ENCODE measurements at regions not wholly inside any gene's neighbourhood (a gene's known extent, or its start where the extent isn't known, plus 50 kb on each side); places are given as distances from the start of the nearest gene placed in this dataset.

- WGBS (ENCODE audit: insufficient coverage), result 89% methylated on average over 4 of the region's 6 CpGs
- H3K27me3 ChIP-seq (ENCODE audit: control insufficient read depth, insufficient read depth, low read length), result no peaks in the 10 kb centered on the region
- no peak overlapping the region for H3K27ac ChIP-seq (ENCODE audit: low read length)
- H3K36me3 ChIP-seq (ENCODE audit: control insufficient read depth, insufficient read depth, low read length), result no peaks in the 10 kb centered on the region
- H3K4me1 ChIP-seq (ENCODE audit: control insufficient read depth, insufficient read depth, low read length), result no peaks in the 10 kb centered on the region
- DNase-seq, result no peak
- no peaks in the 10 kb centered on the region for H3K9me3 ChIP-seq (replicated peaks; ENCODE audit: control insufficient read depth, low read depth, low read length)
- H3K4me3 ChIP-seq (ENCODE audit: low read length), result no peak overlapping the region
Measured at GRCh38 chr7:7114575-7115291, 67.6 kb upstream of the C1GALT1 start.

DNA sequence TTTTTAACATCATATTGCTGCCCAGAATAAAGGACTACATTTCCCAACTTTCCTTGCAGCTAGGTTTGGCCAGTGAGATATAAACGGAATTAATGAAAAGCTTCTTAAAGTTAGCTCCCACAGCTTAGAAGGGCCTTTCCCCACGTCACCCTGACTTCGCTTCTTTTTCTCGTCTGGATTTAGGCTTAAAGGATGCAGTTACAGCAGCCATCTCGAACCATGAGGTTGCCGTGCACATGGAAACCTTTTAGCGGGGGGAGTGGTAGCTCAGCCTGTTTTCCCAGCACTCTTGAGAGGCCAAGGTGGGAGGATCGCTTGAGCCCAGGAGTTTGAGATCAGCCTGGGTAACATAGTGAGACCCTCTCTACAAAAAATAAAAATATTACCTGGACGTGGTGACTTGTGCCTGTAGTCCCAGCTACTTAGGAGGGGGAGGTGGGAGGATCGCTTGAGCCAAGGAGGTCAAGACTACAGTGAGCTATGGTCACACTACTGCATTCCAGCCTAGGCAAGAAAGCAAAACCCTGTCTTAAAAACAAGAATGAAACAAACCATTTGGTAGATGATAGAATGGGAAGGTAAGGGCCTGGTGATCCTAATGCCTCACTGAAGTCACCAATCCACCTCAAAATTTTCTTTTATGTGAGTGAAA, 64.3 kb upstream of the C1GALT1 start:
- Histone ChIP-seq H3K27ac (ENCODE audit: low read length) (no peak overlapping the region), H3K4me1 (ENCODE audit: control insufficient read depth, insufficient read depth, low read length) (no peaks in the 10 kb centered on the region), H3K9me3 (replicated peaks; ENCODE audit: control insufficient read depth, low read depth, low read length) (no peaks in the 10 kb centered on the region), H3K36me3 (ENCODE audit: control insufficient read depth, insufficient read depth, low read length) (no peaks in the 10 kb centered on the region), H3K27me3 (ENCODE audit: control insufficient read depth, insufficient read depth, low read length) (no peaks in the 10 kb centered on the region), H3K4me3 (ENCODE audit: low read length) (no peak overlapping the region)
- no peak for DNase-seq
- 73% methylated on average over 4 of the region's 10 CpGs for WGBS (ENCODE audit: insufficient coverage)

- Histone ChIP-seq H3K36me3 (ENCODE audit: control insufficient read depth, insufficient read depth, low read length) (no peaks in the 10 kb centered on the region), H3K4me1 (ENCODE audit: control insufficient read depth, insufficient read depth, low read length) (no peaks in the 10 kb centered on the region), H3K27ac (ENCODE audit: low read length) (no peak overlapping the region), H3K9me3 (replicated peaks; ENCODE audit: control insufficient read depth, low read depth, low read length) (no peaks in the 10 kb centered on the region), H3K27me3 (ENCODE audit: control insufficient read depth, insufficient read depth, low read length) (no peaks in the 10 kb centered on the region), H3K4me3 (ENCODE audit: low read length) (no peak overlapping the region)
- DNase-seq, result no peak
- no CpG with 5 or more reads among the region's 2 CpGs for WGBS (ENCODE audit: insufficient coverage)
Measured at GRCh38 chr7:7118822-7119221, 63.5 kb upstream of the C1GALT1 start.

- no peaks in the 10 kb centered on the region for H3K4me1 ChIP-seq (ENCODE audit: control insufficient read depth, insufficient read depth, low read length)
- DNase-seq, result no peak
- no peaks in the 10 kb centered on the region for H3K9me3 ChIP-seq (replicated peaks; ENCODE audit: control insufficient read depth, low read depth, low read length)
- H3K36me3 ChIP-seq (ENCODE audit: control insufficient read depth, insufficient read depth, low read length), result no peaks in the 10 kb centered on the region
- H3K27me3 ChIP-seq (ENCODE audit: control insufficient read depth, insufficient read depth, low read length), result no peaks in the 10 kb centered on the region
- no peak overlapping the region for H3K27ac ChIP-seq (ENCODE audit: low read length)
- no peak overlapping the region for H3K4me3 ChIP-seq (ENCODE audit: low read length)
Measured at GRCh38 chr7:7119729-7120128, 62.6 kb upstream of the C1GALT1 start.

- H3K4me1 ChIP-seq (ENCODE audit: control insufficient read depth, insufficient read depth, low read length), result no peaks in the 10 kb centered on the region
- no peaks in the 10 kb centered on the region for H3K27me3 ChIP-seq (ENCODE audit: control insufficient read depth, insufficient read depth, low read length)
- WGBS (ENCODE audit: insufficient coverage), result no CpG with 5 or more reads among the region's 4 CpGs
- DNase-seq, result peak; percentile 85
- no peaks in the 10 kb centered on the region for H3K9me3 ChIP-seq (replicated peaks; ENCODE audit: control insufficient read depth, low read depth, low read length)
- H3K4me3 ChIP-seq (ENCODE audit: low read length), result no peak overlapping the region
- H3K36me3 ChIP-seq (ENCODE audit: control insufficient read depth, insufficient read depth, low read length), result no peaks in the 10 kb centered on the region
- peak overlapping the region; percentile 8 for H3K27ac ChIP-seq (ENCODE audit: low read length)
Measured at GRCh38 chr7:7122033-7122478, 60.3 kb upstream of the C1GALT1 start.

- DNase-seq, result peak; percentile 89
- no CpG with 5 or more reads among the region's 4 CpGs for WGBS (ENCODE audit: insufficient coverage)
- H3K27ac ChIP-seq (ENCODE audit: low read length), result peak overlapping the region; percentile 30
Measured at GRCh38 chr7:7122701-7123281, 59.6 kb upstream of the C1GALT1 start.

DNA sequence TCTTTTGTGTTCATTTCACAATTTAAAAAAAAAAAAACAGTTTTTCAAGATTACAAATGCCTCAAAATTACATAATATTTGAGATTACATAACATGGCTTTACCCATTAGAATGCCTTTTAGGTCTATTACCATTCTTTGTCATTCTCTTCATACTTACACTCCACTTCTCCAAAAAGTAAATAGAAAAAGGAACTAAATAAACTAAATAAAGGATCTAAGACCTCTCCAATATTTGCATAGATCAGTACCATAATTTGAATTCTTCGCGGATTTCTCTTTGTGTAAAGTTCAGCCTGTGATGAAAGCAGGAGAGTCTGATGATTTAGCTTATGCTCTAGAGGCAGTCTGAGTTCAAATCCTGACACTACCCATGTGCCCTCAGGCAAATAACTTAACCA, 56.4 kb upstream of the C1GALT1 start:
- Histone ChIP-seq H3K4me3 (ENCODE audit: low read length) (no peak overlapping the region), H3K36me3 (ENCODE audit: control insufficient read depth, insufficient read depth, low read length) (no peaks in the 10 kb centered on the region), H3K9me3 (replicated peaks; ENCODE audit: control insufficient read depth, low read depth, low read length) (no peaks in the 10 kb centered on the region), H3K27me3 (ENCODE audit: control insufficient read depth, insufficient read depth, low read length) (no peaks in the 10 kb centered on the region), H3K4me1 (ENCODE audit: control insufficient read depth, insufficient read depth, low read length) (no peaks in the 10 kb centered on the region), H3K27ac (ENCODE audit: low read length) (no peak overlapping the region)
- WGBS (ENCODE audit: insufficient coverage), result no CpG with 5 or more reads among the region's 2 CpGs
- no peak for DNase-seq

More at GRCh38 chr7:7122701-7123281, 59.6 kb upstream of the C1GALT1 start:
- Histone ChIP-seq H3K4me1 (ENCODE audit: control insufficient read depth, insufficient read depth, low read length) (no peaks in the 10 kb centered on the region), H3K4me3 (ENCODE audit: low read length) (no peak overlapping the region), H3K27me3 (ENCODE audit: control insufficient read depth, insufficient read depth, low read length) (no peaks in the 10 kb centered on the region), H3K9me3 (replicated peaks; ENCODE audit: control insufficient read depth, low read depth, low read length) (no peaks in the 10 kb centered on the region), H3K36me3 (ENCODE audit: control insufficient read depth, insufficient read depth, low read length) (no peaks in the 10 kb centered on the region)

DNA sequence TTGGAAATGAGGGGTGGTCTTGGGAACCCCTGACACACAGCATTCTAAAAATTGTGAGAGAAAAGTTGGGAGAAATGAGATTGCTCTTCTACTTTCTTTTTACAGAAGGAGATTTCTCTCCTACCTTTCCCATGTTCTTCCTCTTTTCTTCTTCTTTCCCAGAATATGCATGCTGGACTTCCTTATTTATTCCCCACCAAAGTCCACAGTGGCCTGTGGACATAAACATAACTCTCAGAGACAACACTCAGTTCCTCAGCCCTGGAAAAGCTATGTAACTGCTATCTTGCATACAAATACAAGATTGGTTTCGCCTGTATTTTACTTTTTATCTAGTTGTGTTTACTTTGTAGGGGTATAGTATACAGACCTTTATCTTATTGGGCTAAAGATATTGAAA, 54.6 kb upstream of the C1GALT1 start:
- Histone ChIP-seq H3K27ac (ENCODE audit: low read length) (no peak overlapping the region), H3K9me3 (replicated peaks; ENCODE audit: control insufficient read depth, low read depth, low read length) (no peaks in the 10 kb centered on the region), H3K4me1 (ENCODE audit: control insufficient read depth, insufficient read depth, low read length) (no peaks in the 10 kb centered on the region), H3K27me3 (ENCODE audit: control insufficient read depth, insufficient read depth, low read length) (no peaks in the 10 kb centered on the region), H3K36me3 (ENCODE audit: control insufficient read depth, insufficient read depth, low read length) (no peaks in the 10 kb centered on the region), H3K4me3 (ENCODE audit: low read length) (no peak overlapping the region)
- no peak for DNase-seq
- WGBS (ENCODE audit: insufficient coverage), result no CpG with 5 or more reads among the region's 1 CpG

GRCh38 chr7:7129381-7129780, 53.0 kb upstream of the C1GALT1 start:
- Histone ChIP-seq H3K4me3 (ENCODE audit: low read length) (no peak overlapping the region), H3K4me1 (ENCODE audit: control insufficient read depth, insufficient read depth, low read length) (no peaks in the 10 kb centered on the region), H3K9me3 (replicated peaks; ENCODE audit: control insufficient read depth, low read depth, low read length) (no peaks in the 10 kb centered on the region), H3K27me3 (ENCODE audit: control insufficient read depth, insufficient read depth, low read length) (no peaks in the 10 kb centered on the region), H3K36me3 (ENCODE audit: control insufficient read depth, insufficient read depth, low read length) (no peaks in the 10 kb centered on the region), H3K27ac (ENCODE audit: low read length) (no peak overlapping the region)
- no CpG with 5 or more reads among the region's 3 CpGs for WGBS (ENCODE audit: insufficient coverage)
- no peak for DNase-seq

- WGBS (ENCODE audit: insufficient coverage), result no CpG with 5 or more reads among the region's 1 CpG
- Histone ChIP-seq H3K4me1 (ENCODE audit: control insufficient read depth, insufficient read depth, low read length) (no peaks in the 10 kb centered on the region), H3K9me3 (replicated peaks; ENCODE audit: control insufficient read depth, low read depth, low read length) (no peaks in the 10 kb centered on the region), H3K4me3 (ENCODE audit: low read length) (no peak overlapping the region), H3K27me3 (ENCODE audit: control insufficient read depth, insufficient read depth, low read length) (no peaks in the 10 kb centered on the region), H3K27ac (ENCODE audit: low read length) (no peak overlapping the region), H3K36me3 (ENCODE audit: control insufficient read depth, insufficient read depth, low read length) (no peaks in the 10 kb centered on the region)
- no peak for DNase-seq
Measured at GRCh38 chr7:7131273-7131672, 51.1 kb upstream of the C1GALT1 start.
